ENCODE measurements at regions not wholly inside any gene's neighbourhood (a gene's known extent, or its start where the extent isn't known, plus 50 kb on each side); places are given as distances from the start of the nearest gene placed in this dataset.

DNA sequence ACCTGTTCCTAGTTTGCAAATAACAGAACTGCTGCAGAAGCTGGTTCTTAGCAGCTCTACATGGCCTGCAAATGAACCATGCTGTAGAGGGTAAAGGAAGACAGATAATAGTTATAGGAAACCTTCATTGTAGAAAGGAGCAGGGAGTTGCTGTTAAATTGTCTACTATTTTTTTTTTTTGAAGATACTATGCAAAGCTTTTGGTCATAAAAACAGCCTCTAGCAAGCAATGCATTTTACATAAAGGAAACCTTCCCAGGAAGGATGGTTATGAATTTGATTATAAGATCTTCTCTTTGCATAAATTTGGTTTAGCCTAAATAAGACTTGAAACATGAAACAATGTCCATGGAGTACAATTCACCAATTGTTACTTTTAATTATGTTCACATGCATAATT lies 793.4 kb downstream of the SLC4A3 start:
- H3K36me3 ChIP-seq (ENCODE audit: control insufficient read depth, low read length): no peaks in the 10 kb centered on the region
- no peak for TF ChIP-seq EZH2phosphoT487 (IDR thresholded peaks at IDR 0.05; ENCODE audit: borderline replicate concordance, low read length)
- TF ChIP-seq, protein P1, sequence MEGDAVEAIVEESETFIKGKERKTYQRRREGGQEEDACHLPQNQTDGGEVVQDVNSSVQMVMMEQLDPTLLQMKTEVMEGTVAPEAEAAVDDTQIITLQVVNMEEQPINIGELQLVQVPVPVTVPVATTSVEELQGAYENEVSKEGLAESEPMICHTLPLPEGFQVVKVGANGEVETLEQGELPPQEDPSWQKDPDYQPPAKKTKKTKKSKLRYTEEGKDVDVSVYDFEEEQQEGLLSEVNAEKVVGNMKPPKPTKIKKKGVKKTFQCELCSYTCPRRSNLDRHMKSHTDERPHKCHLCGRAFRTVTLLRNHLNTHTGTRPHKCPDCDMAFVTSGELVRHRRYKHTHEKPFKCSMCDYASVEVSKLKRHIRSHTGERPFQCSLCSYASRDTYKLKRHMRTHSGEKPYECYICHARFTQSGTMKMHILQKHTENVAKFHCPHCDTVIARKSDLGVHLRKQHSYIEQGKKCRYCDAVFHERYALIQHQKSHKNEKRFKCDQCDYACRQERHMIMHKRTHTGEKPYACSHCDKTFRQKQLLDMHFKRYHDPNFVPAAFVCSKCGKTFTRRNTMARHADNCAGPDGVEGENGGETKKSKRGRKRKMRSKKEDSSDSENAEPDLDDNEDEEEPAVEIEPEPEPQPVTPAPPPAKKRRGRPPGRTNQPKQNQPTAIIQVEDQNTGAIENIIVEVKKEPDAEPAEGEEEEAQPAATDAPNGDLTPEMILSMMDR (IDR thresholded peaks at IDR 0.05; ENCODE audit: low read depth, low read length, poor library complexity, severe bottlenecking): no peak
- H3K79me2 ChIP-seq (ENCODE audit: control insufficient read depth, low read length): no peaks in the 10 kb centered on the region
- H3K9me2 ChIP-seq (replicated peaks; ENCODE audit: control insufficient read depth, low read length): no peaks in the 10 kb centered on the region
- H4K20me1 ChIP-seq (ENCODE audit: control insufficient read depth, insufficient read depth, low read depth, low read length): no peaks in the 10 kb centered on the region
- H3K4me3 ChIP-seq (ENCODE audit: low read length): no peak overlapping the region
- H3F3A ChIP-seq (ENCODE audit: control insufficient read depth, insufficient read depth): no peaks in the 10 kb centered on the region
- H3K27ac ChIP-seq (ENCODE audit: low read depth, low read length): no peak overlapping the region
- H3K4me1 ChIP-seq (ENCODE audit: control insufficient read depth, low read length): no peaks in the 10 kb centered on the region
- no peak overlapping the region for H3K4me2 ChIP-seq (ENCODE audit: low read length)
- no peaks in the 10 kb centered on the region for H3K9me3 ChIP-seq (ENCODE audit: control insufficient read depth, insufficient read depth, low read length)
- no peaks in the 10 kb centered on the region for H3K27me3 ChIP-seq (ENCODE audit: control insufficient read depth, low read length)

DNA sequence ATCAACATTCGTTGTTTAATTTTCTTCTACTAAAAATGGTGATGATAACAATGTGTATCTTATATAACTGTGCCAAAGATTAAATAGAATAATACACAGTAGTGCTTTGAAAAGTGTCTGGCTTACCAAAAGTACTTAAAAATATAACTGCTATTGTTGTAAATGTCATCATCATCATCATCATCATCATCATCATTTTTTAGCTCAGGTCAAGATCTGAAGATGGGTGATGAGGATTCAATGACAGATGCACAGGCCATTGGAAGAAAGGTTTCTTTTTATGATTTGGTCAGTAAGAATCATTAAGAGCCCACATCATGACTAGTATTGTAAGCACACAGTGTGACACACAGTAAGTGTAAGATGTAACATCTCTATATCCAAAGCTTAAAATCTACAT lies 795.2 kb downstream of the SLC4A3 start:
- Histone ChIP-seq H3K36me3 (ENCODE audit: control insufficient read depth, low read length) (no peaks in the 10 kb centered on the region), H3K4me1 (ENCODE audit: control insufficient read depth, low read length) (no peaks in the 10 kb centered on the region), H3K4me2 (ENCODE audit: low read length) (no peak overlapping the region), H3K9me3 (ENCODE audit: control insufficient read depth, insufficient read depth, low read length) (no peaks in the 10 kb centered on the region), H3K27me3 (ENCODE audit: control insufficient read depth, low read length) (no peaks in the 10 kb centered on the region), H3K27ac (ENCODE audit: low read depth, low read length) (no peak overlapping the region), H3K9me2 (replicated peaks; ENCODE audit: control insufficient read depth, low read length) (no peaks in the 10 kb centered on the region), H3K4me3 (ENCODE audit: low read length) (no peak overlapping the region), H3K79me2 (ENCODE audit: control insufficient read depth, low read length) (no peaks in the 10 kb centered on the region), H4K20me1 (ENCODE audit: control insufficient read depth, insufficient read depth, low read depth, low read length) (no peaks in the 10 kb centered on the region), H3F3A (ENCODE audit: control insufficient read depth, insufficient read depth) (no peaks in the 10 kb centered on the region)
- TF ChIP-seq EZH2phosphoT487 (IDR thresholded peaks at IDR 0.05; ENCODE audit: borderline replicate concordance, low read length): no peak

DNA sequence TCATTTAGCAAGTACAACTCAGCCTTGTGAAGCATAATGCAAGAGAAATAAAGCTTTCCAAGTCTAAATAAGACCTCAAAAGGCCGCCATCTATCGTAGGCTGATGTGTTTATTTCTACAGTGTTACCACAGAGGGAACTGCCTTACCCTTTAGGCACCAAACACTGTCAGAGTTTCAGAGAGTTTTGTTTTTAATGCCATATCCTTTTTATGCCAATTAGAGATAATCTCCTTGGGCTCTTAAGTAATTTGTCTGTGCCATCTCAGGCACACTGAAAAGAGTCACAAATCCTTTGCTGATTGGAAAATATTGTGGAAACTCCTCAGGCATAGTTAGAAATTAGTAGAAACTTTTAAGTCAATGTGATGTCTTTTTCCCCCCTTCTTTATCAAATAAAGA lies 797.1 kb downstream of the SLC4A3 start:
- no peaks in the 10 kb centered on the region for H3K36me3 ChIP-seq (ENCODE audit: control insufficient read depth, low read length)
- H3K9me2 ChIP-seq (replicated peaks; ENCODE audit: control insufficient read depth, low read length): no peaks in the 10 kb centered on the region
- H3K4me2 ChIP-seq (ENCODE audit: low read length): no peak overlapping the region
- no peaks in the 10 kb centered on the region for H3K79me2 ChIP-seq (ENCODE audit: control insufficient read depth, low read length)
- no peaks in the 10 kb centered on the region for H3K4me1 ChIP-seq (ENCODE audit: control insufficient read depth, low read length)
- H4K20me1 ChIP-seq (ENCODE audit: control insufficient read depth, insufficient read depth, low read depth, low read length): no peaks in the 10 kb centered on the region
- no peaks in the 10 kb centered on the region for H3K27me3 ChIP-seq (ENCODE audit: control insufficient read depth, low read length)
- H3K4me3 ChIP-seq (ENCODE audit: low read length): no peak overlapping the region
- TF ChIP-seq, protein P1 (IDR thresholded peaks at IDR 0.05; ENCODE audit: low read depth, low read length, poor library complexity, severe bottlenecking): no peak
- no peak for TF ChIP-seq EZH2phosphoT487 (IDR thresholded peaks at IDR 0.05; ENCODE audit: borderline replicate concordance, low read length)
- H3K27ac ChIP-seq (ENCODE audit: low read depth, low read length): no peak overlapping the region
- H3F3A ChIP-seq (ENCODE audit: control insufficient read depth, insufficient read depth): no peaks in the 10 kb centered on the region
- H3K9me3 ChIP-seq (ENCODE audit: control insufficient read depth, insufficient read depth, low read length): no peaks in the 10 kb centered on the region

DNA sequence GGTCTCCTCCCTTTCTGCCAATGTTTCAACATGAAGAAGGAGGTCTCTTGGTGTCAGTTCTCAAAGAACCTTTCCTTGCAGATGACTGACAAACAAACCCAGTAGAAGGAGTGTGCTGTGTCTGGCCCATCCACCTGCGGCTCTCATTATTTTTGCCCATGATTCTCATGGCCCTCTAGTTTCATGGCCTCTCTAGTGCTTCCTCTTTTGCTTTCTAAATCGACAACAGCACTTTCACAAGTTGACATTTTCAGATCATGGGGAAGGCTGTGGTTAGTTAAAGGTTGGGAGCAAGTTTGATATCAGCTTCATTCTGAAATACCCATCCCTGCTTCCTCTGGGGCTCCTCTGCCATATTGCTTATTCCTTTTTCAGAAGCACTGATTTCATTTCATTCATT lies 805.2 kb downstream of the SLC4A3 start:
- H3K27me3 ChIP-seq (ENCODE audit: control insufficient read depth, low read length): no peaks in the 10 kb centered on the region
- H3K9me2 ChIP-seq (replicated peaks; ENCODE audit: control insufficient read depth, low read length): no peaks in the 10 kb centered on the region
- no peaks in the 10 kb centered on the region for H3K79me2 ChIP-seq (ENCODE audit: control insufficient read depth, low read length)
- no peak overlapping the region for H3K4me3 ChIP-seq (ENCODE audit: low read length)
- H4K20me1 ChIP-seq (ENCODE audit: control insufficient read depth, insufficient read depth, low read depth, low read length): no peaks in the 10 kb centered on the region
- H3K4me2 ChIP-seq (ENCODE audit: low read length): no peak overlapping the region
- H3K27ac ChIP-seq (ENCODE audit: low read depth, low read length): no peak overlapping the region
- H3K36me3 ChIP-seq (ENCODE audit: control insufficient read depth, low read length): no peaks in the 10 kb centered on the region
- no peaks in the 10 kb centered on the region for H3K9me3 ChIP-seq (ENCODE audit: control insufficient read depth, insufficient read depth, low read length)
- TF ChIP-seq, protein P1 (IDR thresholded peaks at IDR 0.05; ENCODE audit: low read depth, low read length, poor library complexity, severe bottlenecking): no peak
- TF ChIP-seq EZH2phosphoT487 (IDR thresholded peaks at IDR 0.05; ENCODE audit: borderline replicate concordance, low read length): no peak
- no peaks in the 10 kb centered on the region for H3K4me1 ChIP-seq (ENCODE audit: control insufficient read depth, low read length)
- no peaks in the 10 kb centered on the region for H3F3A ChIP-seq (ENCODE audit: control insufficient read depth, insufficient read depth)
